Stimulated activated memory B cell treated with anti-CD40 and anti-IgM and Interleukin-4, amounts not matched to agents 10 μg/mL and 1 μg/mL and 100 μg/mL, for 72 hours (primary cell): ENCODE measurements at regions not wholly inside any gene's neighbourhood (a gene's known extent, or its start where the extent isn't known, plus 50 kb on each side); places are given as distances from the start of the nearest gene placed in this dataset.

Source experiments
- ATAC-seq: fragments of 150-1000 bp; cut with Tn5 transposase; 2 replicates; pipeline ENCODE4 v1.10.0; 2021
- H3K27ac Mint-ChIP-seq: one replicate; pipeline ENCODE4 v1.8.0; 2022; ENCODE audit warnings: mild to moderate bottlenecking, mixed read lengths
- H3K27me3 Mint-ChIP-seq: one replicate; pipeline ENCODE4 v1.8.0; 2022; ENCODE audit warnings: mixed read lengths
- H3K36me3 Mint-ChIP-seq: one replicate; pipeline ENCODE4 v1.8.0; 2022; ENCODE audit warnings: mixed read lengths
- H3K4me1 Mint-ChIP-seq: one replicate; pipeline ENCODE4 v1.8.0; 2022; ENCODE audit warnings: mixed read lengths
- H3K4me3 Mint-ChIP-seq: one replicate; pipeline ENCODE4 v1.8.0; 2022; ENCODE audit warnings: mild to moderate bottlenecking, moderate library complexity, mixed read lengths
- H3K9me3 Mint-ChIP-seq: one replicate; pipeline ENCODE4 v1.8.0; 2022; ENCODE audit warnings: mixed read lengths

- Mint-ChIP-seq H3K4me1 (peaks cover 7% of the 10 kb centered on the region), H3K27ac (no peak overlapping the region), H3K9me3 (peaks cover 12% of the 10 kb centered on the region), H3K36me3 (peaks cover 7% of the 10 kb centered on the region), H3K4me3 (no peak overlapping the region), H3K27me3 (no peaks in the 10 kb centered on the region)
- ATAC-seq: no peak
Measured at GRCh38 chr17:12422651-12423050, 243.0 kb upstream of the MYOCD start.

GRCh38 chr17:12423337-12423736 is 242.4 kb upstream of the MYOCD start:
- Mint-ChIP-seq H3K4me3 (no peak overlapping the region), H3K4me1 (peaks cover 7% of the 10 kb centered on the region), H3K36me3 (peaks cover 7% of the 10 kb centered on the region), H3K27me3 (no peaks in the 10 kb centered on the region), H3K9me3 (peaks cover 10% of the 10 kb centered on the region), H3K27ac (no peak overlapping the region)
- ATAC-seq: no peak

- H3K9me3 Mint-ChIP-seq: peaks cover 12% of the 10 kb centered on the region
- H3K27me3 Mint-ChIP-seq: no peaks in the 10 kb centered on the region
- H3K27ac Mint-ChIP-seq: peak overlapping the region; percentile 92
- peaks cover 45% of the 10 kb centered on the region for H3K4me1 Mint-ChIP-seq
- peaks cover 10% of the 10 kb centered on the region for H3K36me3 Mint-ChIP-seq
- peak; percentile 61 for ATAC-seq
- no peak overlapping the region for H3K4me3 Mint-ChIP-seq
Measured at GRCh38 chr17:12429116-12429515, 236.6 kb upstream of the MYOCD start.

- peak overlapping the region; percentile 92 for H3K27ac Mint-ChIP-seq
- H3K9me3 Mint-ChIP-seq: peaks cover 10% of the 10 kb centered on the region
- H3K4me1 Mint-ChIP-seq: peaks cover 49% of the 10 kb centered on the region
- no peaks in the 10 kb centered on the region for H3K27me3 Mint-ChIP-seq
- peak; percentile 96 for ATAC-seq
- H3K36me3 Mint-ChIP-seq: peaks cover 5% of the 10 kb centered on the region
- H3K4me3 Mint-ChIP-seq: peak overlapping the region; percentile 60
Measured at GRCh38 chr17:12431188-12431587, 234.5 kb upstream of the MYOCD start.

- Mint-ChIP-seq H3K4me3 (no peak overlapping the region), H3K9me3 (peaks cover 11% of the 10 kb centered on the region), H3K27me3 (no peaks in the 10 kb centered on the region), H3K36me3 (no peaks in the 10 kb centered on the region), H3K4me1 (peaks cover 19% of the 10 kb centered on the region), H3K27ac (no peak overlapping the region)
- ATAC-seq: no peak
Measured at GRCh38 chr17:12438212-12438611, 227.5 kb upstream of the MYOCD start.

DNA sequence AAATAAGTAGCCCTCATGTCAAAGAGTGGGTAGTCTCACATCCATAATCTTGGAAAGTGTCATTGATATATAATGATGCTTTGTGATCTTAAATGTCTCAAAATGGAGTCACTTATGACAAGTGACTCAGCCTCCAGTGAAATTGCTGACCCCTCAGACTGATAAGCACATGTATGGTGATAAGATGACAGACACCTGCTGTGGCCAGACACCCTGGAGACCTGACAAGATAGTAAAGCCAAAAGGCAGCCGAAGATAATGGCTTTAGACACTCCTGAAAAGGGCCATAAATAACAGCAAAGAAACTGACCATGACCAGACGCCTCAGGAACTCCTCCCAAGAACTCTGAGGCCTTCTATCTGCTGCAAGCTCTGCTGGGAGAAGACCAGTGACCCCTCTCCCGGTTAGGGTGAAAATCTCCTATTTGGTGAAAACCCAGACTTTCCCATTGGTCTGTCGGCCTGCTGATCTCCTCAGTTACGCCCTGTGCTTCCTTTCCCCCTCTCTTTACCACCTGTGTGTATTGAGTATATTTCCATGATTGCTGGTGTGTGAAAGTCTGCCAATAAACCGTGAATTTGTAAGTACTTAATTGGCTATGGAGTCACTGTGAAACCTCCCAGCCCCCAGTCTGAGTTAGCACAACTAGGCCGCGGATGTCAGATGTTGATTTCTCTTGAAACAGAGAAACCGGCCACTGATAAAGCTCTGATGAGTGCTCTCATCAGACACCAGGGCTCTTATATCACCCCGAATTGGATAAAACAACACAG is 226.7 kb upstream of the MYOCD start:
- no peaks in the 10 kb centered on the region for H3K36me3 Mint-ChIP-seq
- no peaks in the 10 kb centered on the region for H3K27me3 Mint-ChIP-seq
- H3K4me3 Mint-ChIP-seq: no peak overlapping the region
- peaks cover 11% of the 10 kb centered on the region for H3K9me3 Mint-ChIP-seq
- H3K27ac Mint-ChIP-seq: peak overlapping the region; percentile 72
- peak; percentile 8 for ATAC-seq
- peaks cover 14% of the 10 kb centered on the region for H3K4me1 Mint-ChIP-seq

GRCh38 chr17:12445331-12445730 is 220.4 kb upstream of the MYOCD start:
- no peaks in the 10 kb centered on the region for H3K27me3 Mint-ChIP-seq
- no peaks in the 10 kb centered on the region for H3K36me3 Mint-ChIP-seq
- H3K9me3 Mint-ChIP-seq: peaks cover 4% of the 10 kb centered on the region
- no peak overlapping the region for H3K4me3 Mint-ChIP-seq
- H3K27ac Mint-ChIP-seq: no peak overlapping the region
- no peak for ATAC-seq
- no peaks in the 10 kb centered on the region for H3K4me1 Mint-ChIP-seq

DNA sequence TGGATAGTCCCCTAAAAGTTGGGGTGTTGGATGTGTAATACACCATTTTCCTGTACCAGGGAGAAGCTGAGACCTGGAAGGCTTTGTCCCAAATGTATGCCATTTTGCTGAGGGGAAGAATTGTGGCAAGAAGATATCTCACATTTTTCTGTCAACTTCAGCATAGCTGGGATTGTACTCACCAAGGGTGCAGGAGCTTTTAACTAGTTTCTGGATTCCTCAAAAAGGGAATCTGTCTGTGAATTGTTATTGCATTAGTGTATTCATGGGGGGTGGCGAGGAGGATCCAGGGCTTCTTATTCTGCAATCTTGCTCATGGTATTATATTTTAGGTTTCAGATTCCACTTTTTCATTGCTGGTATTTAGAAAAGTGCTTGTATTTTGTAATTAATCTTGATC is 208.2 kb upstream of the MYOCD start:
- H3K36me3 Mint-ChIP-seq: peaks cover 8% of the 10 kb centered on the region
- H3K27me3 Mint-ChIP-seq: peaks cover 10% of the 10 kb centered on the region
- peaks cover 8% of the 10 kb centered on the region for H3K9me3 Mint-ChIP-seq
- no peak overlapping the region for H3K27ac Mint-ChIP-seq
- ATAC-seq: no peak
- no peak overlapping the region for H3K4me3 Mint-ChIP-seq
- H3K4me1 Mint-ChIP-seq: no peaks in the 10 kb centered on the region

DNA sequence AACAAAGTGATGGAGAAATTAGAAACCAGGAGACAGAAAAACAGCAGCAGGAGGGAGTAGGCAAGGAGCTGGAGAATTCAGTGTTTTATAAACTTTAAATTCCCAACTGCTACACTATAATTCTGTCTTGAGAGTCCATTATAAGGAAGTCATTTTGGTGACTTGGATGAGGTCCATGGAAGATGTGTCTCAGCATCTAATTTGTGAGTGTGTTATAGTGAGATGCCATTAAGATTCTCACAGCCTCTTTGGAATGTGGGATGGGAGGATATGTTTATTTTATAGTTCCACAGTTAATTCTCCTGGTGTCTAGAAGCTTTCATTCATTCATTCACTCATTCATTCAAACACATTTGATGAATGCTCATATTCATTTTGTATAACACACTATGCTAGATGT is 206.0 kb upstream of the MYOCD start:
- no peak overlapping the region for H3K4me3 Mint-ChIP-seq
- H3K27me3 Mint-ChIP-seq: peaks cover 10% of the 10 kb centered on the region
- H3K9me3 Mint-ChIP-seq: peaks cover 8% of the 10 kb centered on the region
- no peak for ATAC-seq
- peaks cover 8% of the 10 kb centered on the region for H3K36me3 Mint-ChIP-seq
- no peak overlapping the region for H3K27ac Mint-ChIP-seq
- H3K4me1 Mint-ChIP-seq: no peaks in the 10 kb centered on the region

GRCh38 chr17:12463102-12463501 is 202.6 kb upstream of the MYOCD start:
- Mint-ChIP-seq H3K9me3 (no peaks in the 10 kb centered on the region), H3K27me3 (no peaks in the 10 kb centered on the region), H3K4me3 (no peak overlapping the region), H3K36me3 (no peaks in the 10 kb centered on the region), H3K4me1 (no peaks in the 10 kb centered on the region), H3K27ac (no peak overlapping the region)
- no peak for ATAC-seq

- Mint-ChIP-seq H3K27ac (no peak overlapping the region), H3K27me3 (no peaks in the 10 kb centered on the region), H3K4me3 (no peak overlapping the region), H3K4me1 (no peaks in the 10 kb centered on the region), H3K36me3 (no peaks in the 10 kb centered on the region), H3K9me3 (no peaks in the 10 kb centered on the region)
- ATAC-seq: no peak
Measured at GRCh38 chr17:12472252-12473173, 193.2 kb upstream of the MYOCD start.

DNA sequence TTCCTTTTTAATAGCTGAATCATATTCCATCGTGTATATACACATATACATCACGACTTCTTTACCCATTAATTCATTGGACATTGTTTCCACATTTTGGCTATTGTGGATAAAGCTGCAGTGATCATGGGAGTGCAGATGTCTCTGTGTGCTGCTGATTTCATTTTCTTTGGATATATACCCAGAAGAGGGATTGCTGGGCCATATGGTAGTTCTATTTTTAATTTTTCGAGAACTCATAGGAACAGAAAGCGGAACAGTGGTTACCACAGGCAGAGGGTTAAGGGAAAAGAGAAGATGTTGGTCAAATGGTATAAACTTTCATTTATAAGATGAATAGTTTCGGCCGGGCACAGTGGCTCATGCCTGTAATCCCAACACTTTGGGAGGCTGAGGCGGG is 187.4 kb upstream of the MYOCD start:
- H3K27ac Mint-ChIP-seq: no peak overlapping the region
- no peaks in the 10 kb centered on the region for H3K4me1 Mint-ChIP-seq
- H3K36me3 Mint-ChIP-seq: no peaks in the 10 kb centered on the region
- H3K4me3 Mint-ChIP-seq: no peak overlapping the region
- H3K27me3 Mint-ChIP-seq: no peaks in the 10 kb centered on the region
- H3K9me3 Mint-ChIP-seq: no peaks in the 10 kb centered on the region
- no peak for ATAC-seq

GRCh38 chr17:12485361-12485906 is 180.3 kb upstream of the MYOCD start:
- Mint-ChIP-seq H3K27ac (no peak overlapping the region), H3K9me3 (no peaks in the 10 kb centered on the region), H3K4me1 (no peaks in the 10 kb centered on the region), H3K27me3 (peaks cover 17% of the 10 kb centered on the region), H3K36me3 (no peaks in the 10 kb centered on the region), H3K4me3 (no peak overlapping the region)
- ATAC-seq: no peak

DNA sequence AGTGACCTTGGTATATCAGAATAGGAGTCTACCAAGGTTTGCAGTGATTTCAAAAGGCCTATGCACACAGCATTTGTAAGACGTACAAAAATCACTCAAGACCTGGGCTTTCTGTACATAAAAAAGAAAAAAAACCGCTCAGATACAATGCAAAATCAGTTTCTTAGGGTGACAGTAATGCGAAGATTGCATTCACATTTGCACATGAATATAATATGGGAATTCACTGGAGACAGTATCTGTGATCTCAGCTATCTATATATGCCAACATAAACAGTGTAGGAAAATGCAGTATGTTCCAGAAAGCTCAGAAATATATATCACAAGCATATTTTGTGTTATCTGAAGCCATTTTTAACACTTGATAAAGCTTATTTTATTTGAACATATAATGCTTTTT is 176.4 kb upstream of the MYOCD start:
- ATAC-seq: no peak
- Mint-ChIP-seq H3K4me3 (no peak overlapping the region), H3K9me3 (no peaks in the 10 kb centered on the region), H3K27me3 (peaks cover 25% of the 10 kb centered on the region), H3K36me3 (no peaks in the 10 kb centered on the region), H3K4me1 (no peaks in the 10 kb centered on the region), H3K27ac (no peak overlapping the region)

DNA sequence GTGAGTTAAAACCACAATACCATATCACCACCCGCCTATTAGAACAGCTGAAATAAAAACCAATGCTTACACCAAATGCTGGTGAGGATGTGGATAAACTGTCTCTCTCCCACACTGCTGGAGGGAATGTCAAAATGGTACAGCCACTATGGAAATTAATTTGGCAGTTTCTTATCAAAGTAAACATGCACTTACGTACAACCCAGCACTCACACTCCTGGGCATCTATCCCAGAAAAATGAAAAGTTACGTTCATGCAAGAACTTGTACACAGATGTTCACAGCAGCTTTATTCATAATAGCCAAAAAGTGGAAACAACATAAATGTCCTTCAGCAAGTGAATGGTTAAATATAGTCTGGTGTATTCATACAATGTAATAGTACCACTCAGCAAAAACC is 173.2 kb upstream of the MYOCD start:
- Mint-ChIP-seq H3K36me3 (no peaks in the 10 kb centered on the region), H3K9me3 (no peaks in the 10 kb centered on the region), H3K4me1 (no peaks in the 10 kb centered on the region), H3K4me3 (no peak overlapping the region), H3K27ac (no peak overlapping the region), H3K27me3 (peaks cover 31% of the 10 kb centered on the region)
- ATAC-seq: no peak
